HL-60 (cell line): ENCODE measurements at regions not wholly inside any gene's neighbourhood (a gene's known extent, or its start where the extent isn't known, plus 50 kb on each side); places are given as distances from the start of the nearest gene placed in this dataset.
A peak's percentile ranks its signal among the peaks of the same experiment; 100 is the strongest.
"Not testable (repeated sequence)": the region's sequence is repeated elsewhere in the genome, so short reads cannot be mapped to it uniquely, and the experiment has no call there.

Experiments
- POLR2AphosphoS5 ChIP-seq: IDR thresholded peaks from 2 replicates; pipeline ENCODE4 v1.6.1; 2012; ENCODE audit warnings: low read depth
- SPI1 ChIP-seq: IDR thresholded peaks from 2 replicates; pipeline ENCODE4 v1.6.1; 2012; ENCODE audit warnings: low read depth, mild to moderate bottlenecking, borderline replicate concordance
- TF ChIP-seq, protein P1 (sequence below): IDR thresholded peaks from one replicate; pipeline ENCODE4 v1.5.1; 2011; ENCODE audit warnings: low read length, control low read depth, inconsistent platforms; ENCODE audit not compliant: insufficient read depth

DNA sequence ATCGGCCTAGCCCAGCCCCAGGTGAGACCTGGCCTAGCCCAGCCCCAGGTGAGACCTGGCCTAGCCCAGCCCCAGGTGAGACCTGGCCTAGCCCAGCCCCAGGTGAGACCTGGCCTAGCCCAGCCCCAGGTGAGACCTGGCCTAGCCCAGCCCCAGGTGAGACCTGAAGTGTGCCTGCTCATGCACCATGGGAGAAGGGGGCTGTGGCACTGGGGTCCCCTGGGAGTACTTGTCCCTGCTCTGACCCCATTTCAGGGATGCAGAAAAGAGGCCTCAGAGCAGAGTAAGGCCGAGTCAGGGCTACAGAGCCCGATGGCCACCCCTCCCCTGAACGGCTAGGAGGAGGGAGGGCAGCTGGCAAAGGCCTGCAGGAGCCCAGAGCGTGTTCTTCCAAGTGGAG lies 129.6 kb downstream of the CRYBB2 start:
- TF ChIP-seq, protein P1, sequence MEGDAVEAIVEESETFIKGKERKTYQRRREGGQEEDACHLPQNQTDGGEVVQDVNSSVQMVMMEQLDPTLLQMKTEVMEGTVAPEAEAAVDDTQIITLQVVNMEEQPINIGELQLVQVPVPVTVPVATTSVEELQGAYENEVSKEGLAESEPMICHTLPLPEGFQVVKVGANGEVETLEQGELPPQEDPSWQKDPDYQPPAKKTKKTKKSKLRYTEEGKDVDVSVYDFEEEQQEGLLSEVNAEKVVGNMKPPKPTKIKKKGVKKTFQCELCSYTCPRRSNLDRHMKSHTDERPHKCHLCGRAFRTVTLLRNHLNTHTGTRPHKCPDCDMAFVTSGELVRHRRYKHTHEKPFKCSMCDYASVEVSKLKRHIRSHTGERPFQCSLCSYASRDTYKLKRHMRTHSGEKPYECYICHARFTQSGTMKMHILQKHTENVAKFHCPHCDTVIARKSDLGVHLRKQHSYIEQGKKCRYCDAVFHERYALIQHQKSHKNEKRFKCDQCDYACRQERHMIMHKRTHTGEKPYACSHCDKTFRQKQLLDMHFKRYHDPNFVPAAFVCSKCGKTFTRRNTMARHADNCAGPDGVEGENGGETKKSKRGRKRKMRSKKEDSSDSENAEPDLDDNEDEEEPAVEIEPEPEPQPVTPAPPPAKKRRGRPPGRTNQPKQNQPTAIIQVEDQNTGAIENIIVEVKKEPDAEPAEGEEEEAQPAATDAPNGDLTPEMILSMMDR: not testable (repeated sequence)
- TF ChIP-seq POLR2AphosphoS5: peak; percentile 20; the same call in 1 of the 2 replicates
- not testable (repeated sequence) for TF ChIP-seq SPI1
